Astrocyte (in vitro differentiated cells and primary cell): ENCODE measurements at regions not wholly inside any gene's neighbourhood (a gene's known extent, or its start where the extent isn't known, plus 50 kb on each side); places are given as distances from the start of the nearest gene placed in this dataset.

ENCODE experiments used
- EZH2 ChIP-seq: IDR thresholded peaks from 2 replicates; pipeline ENCODE4 v1.6.1; 2012; ENCODE audit warnings: mild to moderate bottlenecking, low read length, inconsistent platforms; ENCODE audit not compliant: insufficient read depth
- TF ChIP-seq, protein P1 (sequence below): IDR thresholded peaks from 2 replicates; pipeline ENCODE4 v1.5.1; 2011; ENCODE audit warnings: low read depth, mild to moderate bottlenecking, inconsistent platforms, low read length, moderate library complexity; ENCODE audit not compliant: insufficient read depth

DNA sequence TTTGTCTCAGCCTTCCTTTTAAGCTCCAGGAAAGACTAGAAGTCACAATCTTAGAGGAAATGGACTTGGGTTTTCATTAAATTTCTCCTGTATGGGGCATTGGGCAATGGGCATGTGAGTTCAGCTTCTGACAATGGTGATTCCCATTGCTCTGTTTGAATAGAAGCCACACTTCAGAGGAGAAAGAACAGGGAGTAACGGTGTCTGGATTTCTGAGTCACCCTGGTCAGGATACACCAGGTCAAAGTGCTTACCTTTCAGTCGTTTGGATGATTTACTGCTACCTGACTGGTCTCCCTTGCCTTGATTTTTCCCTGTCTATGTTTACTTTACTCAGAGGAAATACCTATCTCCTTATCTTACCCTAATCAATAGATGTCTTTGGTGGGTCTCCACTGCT, 111.7 kb upstream of the VEPH1 start:
- TF ChIP-seq, protein P1, sequence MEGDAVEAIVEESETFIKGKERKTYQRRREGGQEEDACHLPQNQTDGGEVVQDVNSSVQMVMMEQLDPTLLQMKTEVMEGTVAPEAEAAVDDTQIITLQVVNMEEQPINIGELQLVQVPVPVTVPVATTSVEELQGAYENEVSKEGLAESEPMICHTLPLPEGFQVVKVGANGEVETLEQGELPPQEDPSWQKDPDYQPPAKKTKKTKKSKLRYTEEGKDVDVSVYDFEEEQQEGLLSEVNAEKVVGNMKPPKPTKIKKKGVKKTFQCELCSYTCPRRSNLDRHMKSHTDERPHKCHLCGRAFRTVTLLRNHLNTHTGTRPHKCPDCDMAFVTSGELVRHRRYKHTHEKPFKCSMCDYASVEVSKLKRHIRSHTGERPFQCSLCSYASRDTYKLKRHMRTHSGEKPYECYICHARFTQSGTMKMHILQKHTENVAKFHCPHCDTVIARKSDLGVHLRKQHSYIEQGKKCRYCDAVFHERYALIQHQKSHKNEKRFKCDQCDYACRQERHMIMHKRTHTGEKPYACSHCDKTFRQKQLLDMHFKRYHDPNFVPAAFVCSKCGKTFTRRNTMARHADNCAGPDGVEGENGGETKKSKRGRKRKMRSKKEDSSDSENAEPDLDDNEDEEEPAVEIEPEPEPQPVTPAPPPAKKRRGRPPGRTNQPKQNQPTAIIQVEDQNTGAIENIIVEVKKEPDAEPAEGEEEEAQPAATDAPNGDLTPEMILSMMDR: no peak
- TF ChIP-seq EZH2: no peak
